NCI-H524 (cell line): ENCODE measurements at regions not wholly inside any gene's neighbourhood (a gene's known extent, or its start where the extent isn't known, plus 50 kb on each side); places are given as distances from the start of the nearest gene placed in this dataset.
"Not testable (repeated sequence)": the region's sequence is repeated elsewhere in the genome, so short reads cannot be mapped to it uniquely, and the experiment has no call there.

ENCODE experiments used
- DNase-seq, 2 experiments: peaks; one replicate each; lab custom pipeline; 2025; lab: John Stamatoyannopoulos, UW

- DNase-seq = peak; percentile 2 to 73
Measured at GRCh38 chr21:35400233-35400939, 351.3 kb upstream of the RUNX1 start.

- DNase-seq = no peak
Measured at GRCh38 chr21:35399706-35400105, 350.6 kb upstream of the RUNX1 start.

GRCh38 chr21:35399002-35399530, 350.0 kb upstream of the RUNX1 start:
- no peak for DNase-seq

- no peak for DNase-seq
Measured at GRCh38 chr21:35398346-35398982, 349.4 kb upstream of the RUNX1 start.

- DNase-seq = no peak
Measured at GRCh38 chr21:35397781-35398180, 348.7 kb upstream of the RUNX1 start.

GRCh38 chr21:35396655-35397054, 347.6 kb upstream of the RUNX1 start:
- no peak for DNase-seq

DNA sequence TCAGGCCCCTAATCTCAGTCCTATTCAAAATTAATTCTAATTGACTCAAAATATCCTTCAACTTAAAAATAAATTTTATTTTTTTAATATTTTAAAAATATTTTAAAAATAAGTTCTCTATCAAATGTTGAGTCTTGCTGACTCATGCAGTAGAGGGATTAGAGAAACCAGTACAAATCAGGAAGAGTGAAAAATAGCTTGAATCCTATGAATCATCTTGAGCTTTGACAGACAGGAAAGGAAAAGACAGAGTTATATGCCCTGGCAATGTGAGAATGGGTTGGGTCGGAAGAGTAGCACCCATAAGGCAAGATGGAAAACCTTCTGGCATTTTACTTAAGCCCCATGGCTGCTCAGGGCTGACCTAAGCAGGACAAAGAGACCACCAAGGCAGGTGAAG, 346.6 kb upstream of the RUNX1 start:
- no peak for DNase-seq

GRCh38 chr21:35394634-35395369, 345.7 kb upstream of the RUNX1 start:
- DNase-seq = no peak

GRCh38 chr21:35394049-35394448, 344.9 kb upstream of the RUNX1 start:
- DNase-seq = no peak

DNA sequence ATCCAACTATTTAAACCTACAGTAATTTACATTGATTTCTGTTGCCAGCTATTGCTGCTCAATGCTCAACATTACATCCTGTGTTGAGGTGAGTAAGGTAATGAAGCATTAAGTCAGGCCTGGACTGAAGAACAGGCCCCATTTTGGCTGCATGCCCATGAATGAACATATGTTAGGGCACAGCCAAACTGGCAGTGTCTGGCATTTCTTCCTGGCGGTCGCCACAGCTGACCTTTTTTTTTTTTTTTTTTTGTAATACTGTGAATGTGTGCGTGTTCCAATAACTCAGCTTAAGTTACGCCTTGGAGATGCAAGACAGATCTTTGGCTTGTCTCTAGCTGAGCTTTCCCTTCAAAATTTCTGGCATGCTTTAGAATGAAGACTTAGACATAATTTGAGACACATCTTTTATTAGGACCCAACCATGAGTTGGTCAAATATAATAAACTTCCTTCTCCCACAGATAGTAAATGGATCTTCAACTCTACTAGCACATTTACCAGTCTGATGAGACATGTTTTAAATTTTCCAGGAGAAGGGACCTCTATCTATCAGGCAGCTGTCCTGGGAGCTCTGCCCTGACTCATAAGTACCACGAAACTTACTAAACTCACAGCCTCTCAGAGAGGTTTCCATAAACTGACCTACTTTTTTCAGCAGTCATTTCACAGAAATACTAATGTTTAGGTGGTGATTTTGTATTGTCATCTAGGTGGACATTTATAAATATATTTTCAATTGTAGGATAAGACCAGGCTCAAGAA, 341.1 kb upstream of the RUNX1 start:
- peak; percentile 79 to 89 for DNase-seq

DNA sequence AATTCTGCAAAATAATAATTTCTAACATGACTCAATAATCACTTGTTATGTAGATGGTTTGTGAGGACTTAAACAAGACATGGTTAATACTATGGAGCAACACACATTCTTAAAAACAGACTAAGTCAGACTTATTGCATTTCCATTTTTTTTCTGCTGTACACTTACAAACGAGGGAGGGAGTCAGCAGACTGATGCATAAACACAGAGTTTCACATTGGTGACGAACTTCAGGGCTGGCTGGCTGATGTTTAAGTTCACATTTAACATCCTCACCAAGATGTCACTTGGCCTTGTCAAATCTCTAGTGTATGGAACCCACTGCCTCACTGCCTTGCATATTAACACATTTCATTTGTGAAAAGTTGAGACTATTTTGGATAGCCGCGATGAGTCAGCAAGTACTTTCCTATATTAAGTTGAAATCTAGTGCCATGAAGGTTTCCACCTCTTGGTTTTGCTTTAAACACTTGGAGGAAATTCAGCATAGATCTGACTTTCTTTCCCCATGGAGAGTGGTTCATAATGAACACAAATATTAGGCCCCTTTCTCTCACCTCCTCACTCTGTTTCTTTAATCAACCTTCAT, 337.5 kb upstream of the RUNX1 start:
- DNase-seq = no peak

- DNase-seq = no peak
Measured at GRCh38 chr21:35384375-35384774, 335.3 kb upstream of the RUNX1 start.

DNA sequence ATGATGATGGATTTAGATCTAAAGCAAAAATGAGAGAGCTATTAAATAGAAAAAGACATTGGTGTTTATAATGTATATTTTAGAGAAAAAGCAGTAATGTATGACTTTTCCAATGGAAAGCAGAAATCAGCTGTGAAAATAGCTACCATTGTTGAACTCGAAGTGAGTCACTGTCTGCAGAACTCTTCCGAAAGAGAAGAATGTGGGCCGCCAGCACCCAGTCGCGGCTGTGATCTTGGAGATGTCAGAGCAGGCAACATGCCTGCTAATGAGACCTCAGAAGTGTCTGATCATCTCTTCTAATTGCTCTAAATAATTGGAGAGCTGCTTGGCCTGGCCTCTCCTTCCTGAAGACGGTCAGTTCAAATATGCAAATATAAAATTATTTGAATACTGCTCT, 333.6 kb upstream of the RUNX1 start:
- DNase-seq = no peak

DNA sequence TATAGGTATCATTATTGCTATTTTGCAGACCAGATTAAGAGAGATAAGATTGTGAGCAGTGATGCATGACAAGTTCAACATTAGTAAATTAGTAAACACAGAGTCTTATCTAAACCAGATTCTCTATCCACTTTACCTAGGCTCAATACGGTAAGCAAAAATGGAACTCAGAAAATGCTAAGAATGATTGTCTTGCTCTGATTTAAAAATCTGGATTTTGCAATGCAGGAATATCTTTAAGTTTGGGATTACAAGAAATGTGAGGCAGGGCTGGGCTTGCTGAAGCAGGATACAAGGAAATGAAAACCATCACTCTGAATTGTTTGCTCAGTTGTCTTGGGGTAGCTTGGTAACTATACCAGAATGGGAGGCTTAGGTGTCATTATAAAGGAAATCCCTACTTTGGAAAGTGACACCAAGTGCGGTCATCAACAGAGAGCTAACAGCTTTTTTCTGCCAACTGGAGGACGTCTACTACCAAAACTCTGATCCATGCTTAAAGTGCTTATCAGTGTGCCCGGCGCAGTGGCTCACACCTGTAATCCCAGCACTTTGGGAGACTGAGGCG, 332.7 kb upstream of the RUNX1 start:
- DNase-seq = peak in 1 of 2 experiments; percentile 47

DNA sequence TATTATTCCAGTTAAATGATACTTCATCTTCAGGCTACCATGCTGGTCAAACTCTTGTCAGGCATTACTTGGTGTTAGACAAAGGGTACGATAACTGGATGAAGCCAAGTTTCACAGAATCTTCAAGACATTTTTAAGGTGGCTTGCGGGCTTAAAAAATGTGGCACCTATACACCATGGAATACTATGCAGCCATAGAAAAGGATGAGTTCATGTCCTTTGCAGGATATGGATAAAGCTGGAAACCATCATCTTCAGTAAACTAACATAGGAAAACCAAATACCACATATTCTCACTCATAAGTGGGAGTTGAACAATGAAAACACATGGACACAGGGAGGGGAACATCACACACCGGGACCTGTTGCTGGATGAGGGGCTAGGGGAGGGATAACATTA, 331.2 kb upstream of the RUNX1 start:
- DNase-seq = not testable (repeated sequence)

DNA sequence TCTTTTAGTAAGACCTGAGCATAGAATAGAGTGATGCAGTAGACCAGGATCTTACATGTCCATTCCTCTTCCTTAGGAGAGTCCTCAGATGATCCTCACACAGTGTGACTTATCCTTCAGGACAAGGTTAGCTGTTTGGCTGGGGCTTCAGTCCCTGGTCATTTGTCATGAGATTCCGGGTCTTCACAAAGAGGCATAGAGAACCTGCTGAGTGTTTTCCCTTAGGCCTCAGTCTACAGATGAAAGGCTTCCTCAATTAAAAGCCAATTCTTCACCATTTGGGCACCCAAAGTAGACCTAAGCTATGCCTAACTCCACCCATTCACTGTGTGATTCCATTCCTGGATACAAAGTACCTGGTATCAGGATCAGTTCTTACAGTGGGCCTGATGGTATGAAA, 329.8 kb upstream of the RUNX1 start:
- DNase-seq = no peak

DNA sequence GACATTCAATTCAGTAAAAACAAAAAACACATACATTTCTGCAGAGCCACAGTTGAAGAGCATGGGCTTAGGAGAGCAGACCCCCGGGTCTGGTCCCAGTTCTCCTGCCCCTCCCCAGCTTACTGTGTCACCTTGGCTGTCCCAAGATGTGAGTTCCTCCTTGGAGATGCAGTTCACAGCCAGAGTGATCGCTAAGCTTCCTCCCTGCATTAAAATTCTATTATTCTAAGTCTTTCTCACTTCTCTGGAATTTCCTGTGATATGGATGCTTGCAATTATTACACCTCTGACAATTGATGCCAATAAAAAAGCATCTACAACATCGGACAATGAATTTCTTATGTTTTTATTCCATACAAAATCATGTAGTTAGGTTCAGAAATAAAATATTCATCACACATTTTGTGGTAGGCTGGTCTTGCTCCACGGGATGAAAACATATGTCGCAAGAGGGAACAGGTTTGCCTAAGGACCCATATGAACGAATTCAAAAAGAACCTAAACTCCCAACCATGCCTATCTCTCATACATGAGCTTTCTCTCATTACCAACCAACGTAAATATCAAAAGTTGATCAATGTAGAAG, 328.5 kb upstream of the RUNX1 start:
- no peak for DNase-seq

- DNase-seq = no peak
Measured at GRCh38 chr21:35376406-35377135, 327.5 kb upstream of the RUNX1 start.

GRCh38 chr21:35375115-35375514, 326.0 kb upstream of the RUNX1 start:
- no peak for DNase-seq

DNA sequence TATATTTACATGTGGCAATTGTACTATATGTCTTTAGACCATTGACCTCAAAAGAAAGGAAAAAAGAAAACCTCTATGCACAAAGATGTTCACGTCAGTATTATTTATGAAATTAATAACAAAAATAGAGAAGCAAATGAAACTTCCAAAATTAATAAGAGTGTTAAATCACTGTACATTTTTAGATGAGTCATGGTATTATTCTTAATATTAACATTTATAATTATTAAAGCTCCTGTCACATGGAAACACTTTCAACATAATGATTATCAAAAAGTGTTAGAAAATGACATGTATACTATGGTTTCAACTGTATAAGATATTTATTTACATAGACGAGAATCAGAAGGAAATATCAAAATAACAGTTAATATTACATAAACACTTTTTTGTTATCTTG, 324.9 kb upstream of the RUNX1 start:
- DNase-seq = no peak
